Endodermal cell (in vitro differentiated cells): ENCODE measurements at regions not wholly inside any gene's neighbourhood (a gene's known extent, or its start where the extent isn't known, plus 50 kb on each side); places are given as distances from the start of the nearest gene placed in this dataset.

ENCODE experiments used
- DNase-seq: peaks from one replicate; pipeline ENCODE4 v3.0.0-alpha.2; 2017
- H3K27ac ChIP-seq: 2 replicates; pipeline ENCODE4 v1.5.1; 2013; ENCODE audit warnings: mild to moderate bottlenecking, low read depth, low read length, moderate library complexity
- H3K27me3 ChIP-seq: 2 replicates; pipeline ENCODE4 v1.6.1; 2013; ENCODE audit warnings: mild to moderate bottlenecking, low read length, moderate library complexity; ENCODE audit not compliant: insufficient read depth, control insufficient read depth, poor library complexity, severe bottlenecking
- H3K36me3 ChIP-seq: 2 replicates; pipeline ENCODE4 v1.7.0; 2013; ENCODE audit warnings: mild to moderate bottlenecking, low read length, moderate library complexity; ENCODE audit not compliant: control insufficient read depth, insufficient read depth
- H3K4me1 ChIP-seq: one replicate; pipeline ENCODE4 v1.7.0; 2013; ENCODE audit warnings: low read length; ENCODE audit not compliant: control insufficient read depth, insufficient read depth
- H3K4me3 ChIP-seq: 2 replicates; pipeline ENCODE4 v1.5.1; 2013; ENCODE audit warnings: mild to moderate bottlenecking, low read length, moderate library complexity
- H3K9ac ChIP-seq: 2 replicates; pipeline ENCODE4 v1.6.1; 2013; ENCODE audit warnings: mild to moderate bottlenecking, low read length, moderate library complexity; ENCODE audit not compliant: poor library complexity, severe bottlenecking; ENCODE audit errors: extremely low read depth
- H3K9me3 ChIP-seq: 2 replicates; pipeline ENCODE4 v1.6.1; 2013; ENCODE audit warnings: mild to moderate bottlenecking, low read length, moderate library complexity; ENCODE audit not compliant: control insufficient read depth
- H3K27ac Mint-ChIP-seq: 2 replicates; pipeline ENCODE4 v1.8.0; 2020; ENCODE audit warnings: mixed read lengths
- H3K27me3 Mint-ChIP-seq: 2 replicates; pipeline ENCODE4 v1.8.0; 2021; ENCODE audit warnings: mild to moderate bottlenecking, mixed read lengths; ENCODE audit not compliant: insufficient read depth
- H3K36me3 Mint-ChIP-seq: 2 replicates; pipeline ENCODE4 v1.8.0; 2020; ENCODE audit warnings: low read depth, mixed read lengths
- H3K4me1 Mint-ChIP-seq: 2 replicates; pipeline ENCODE4 v1.8.0; 2020; ENCODE audit warnings: mixed read lengths
- H3K4me3 Mint-ChIP-seq: 2 replicates; pipeline ENCODE4 v1.8.0; 2020; ENCODE audit warnings: mild to moderate bottlenecking, moderate library complexity, mixed read lengths
- H3K9me3 Mint-ChIP-seq: 2 replicates; pipeline ENCODE4 v1.8.0; 2020; ENCODE audit warnings: mild to moderate bottlenecking, mixed read lengths
- CTCF ChIP-seq: fragments of 200-600 bp; sonication (generic); conservative IDR thresholded peaks from 2 replicates; pipeline ENCODE4 v1.5.0; 2021; ENCODE audit warnings: antibody characterized with exemption, mild to moderate bottlenecking
- WGBS, 2 experiments: methylation state at CpG; one replicate each; pipeline versions ENCODE4 v1.1.5 to v1.1.7; 2013; ENCODE audit warnings: missing lambda C conversion rate in 2 of 2, mixed read lengths in 1 of 2; ENCODE audit not compliant: insufficient coverage in 1 of 2, insufficient read length in 1 of 2; 5-methylcytosine and 5-hydroxymethylcytosine counted together

- no peak overlapping the region for H3K4me3 Mint-ChIP-seq
- no peaks in the 10 kb centered on the region for H3K36me3 Mint-ChIP-seq
- TF ChIP-seq CTCF, result no peak
- WGBS, 2 experiments, result 94 to 100% methylated on average over 2 to 3 of the region's 3 CpGs
- peaks cover 28% of the 10 kb centered on the region for H3K4me1 Mint-ChIP-seq
- Histone ChIP-seq H3K27ac (no peak overlapping the region), H3K4me3 (no peak overlapping the region), H3K9ac (no peak overlapping the region), H3K9me3 (no peaks in the 10 kb centered on the region), H3K4me1 (no peaks in the 10 kb centered on the region), H3K36me3 (no peaks in the 10 kb centered on the region), H3K27me3 (no peaks in the 10 kb centered on the region)
- DNase-seq, result no peak
- H3K27me3 Mint-ChIP-seq, result peaks cover 3% of the 10 kb centered on the region
- peaks cover 5% of the 10 kb centered on the region for H3K9me3 Mint-ChIP-seq
- no peak overlapping the region for H3K27ac Mint-ChIP-seq
Observed at GRCh38 chr15:37679627-37680026, 254.8 kb upstream of the TMCO5A start.

- no peaks in the 10 kb centered on the region for H3K4me1 ChIP-seq
- H3K4me1 Mint-ChIP-seq, result peaks cover 31% of the 10 kb centered on the region
- H3K36me3 Mint-ChIP-seq, result peaks cover 6% of the 10 kb centered on the region
- H3K27ac ChIP-seq, result no peak overlapping the region
- peaks cover 8% of the 10 kb centered on the region for H3K9me3 ChIP-seq
- H3K9me3 Mint-ChIP-seq, result peaks cover 15% of the 10 kb centered on the region
- H3K9ac ChIP-seq, result no peak overlapping the region
- no peak overlapping the region for H3K4me3 Mint-ChIP-seq
- 58 to 72% methylated on average over 4 of the region's 4 CpGs for WGBS, 2 experiments
- no peaks in the 10 kb centered on the region for H3K27me3 Mint-ChIP-seq
- no peaks in the 10 kb centered on the region for H3K36me3 ChIP-seq
- DNase-seq, result peak; percentile 58
- H3K27ac Mint-ChIP-seq, result peak overlapping the region; percentile 46
- no peak overlapping the region for H3K4me3 ChIP-seq
- peak; percentile 86 for TF ChIP-seq CTCF
- no peaks in the 10 kb centered on the region for H3K27me3 ChIP-seq
Observed at GRCh38 chr15:37682304-37682703, 252.1 kb upstream of the TMCO5A start.

- Histone ChIP-seq H3K4me1 (no peaks in the 10 kb centered on the region), H3K36me3 (no peaks in the 10 kb centered on the region), H3K4me3 (no peak overlapping the region), H3K27me3 (no peaks in the 10 kb centered on the region), H3K27ac (no peak overlapping the region), H3K9me3 (peaks cover 7% of the 10 kb centered on the region), H3K9ac (no peak overlapping the region)
- 83 to 97% methylated on average over 3 to 4 of the region's 4 CpGs for WGBS, 2 experiments
- no peak for DNase-seq
- no peaks in the 10 kb centered on the region for H3K27me3 Mint-ChIP-seq
- H3K27ac Mint-ChIP-seq, result no peak overlapping the region
- no peak for TF ChIP-seq CTCF
- H3K4me3 Mint-ChIP-seq, result no peak overlapping the region
- H3K36me3 Mint-ChIP-seq, result no peaks in the 10 kb centered on the region
- peaks cover 12% of the 10 kb centered on the region for H3K9me3 Mint-ChIP-seq
- H3K4me1 Mint-ChIP-seq, result peaks cover 3% of the 10 kb centered on the region
Observed at GRCh38 chr15:37691911-37692310, 242.5 kb upstream of the TMCO5A start.
